ENCODE measurements at regions not wholly inside any gene's neighbourhood (a gene's known extent, or its start where the extent isn't known, plus 50 kb on each side); places are given as distances from the start of the nearest gene placed in this dataset.
"Not testable (repeated sequence)": the region's sequence is repeated elsewhere in the genome, so short reads cannot be mapped to it uniquely, and the experiment has no call there.

GRCh38 chr17:36845916-36846315, 91.4 kb upstream of the LHX1 start:
- no peaks in the 10 kb centered on the region for H3K79me2 ChIP-seq (ENCODE audit: low read depth)
- H3K4me3 Mint-ChIP-seq, result no peak overlapping the region
- peak; percentile 28 for DNase-seq (ENCODE audit: low spot score)
- H3K36me3 ChIP-seq, result no peaks in the 10 kb centered on the region
- H3K4me3 ChIP-seq, result no peak overlapping the region
- TF ChIP-seq CTCF (IDR thresholded peaks at IDR 0.05) (no peak), EZH2phosphoT487 (IDR thresholded peaks at IDR 0.05) (no peak), EZH2 (IDR thresholded peaks at IDR 0.05) (no peak)
- no peaks in the 10 kb centered on the region for H3K36me3 Mint-ChIP-seq
- H3K9me3 ChIP-seq (ENCODE audit: low read depth), result no peaks in the 10 kb centered on the region
- no peak overlapping the region for H3K27ac ChIP-seq
- no peaks in the 10 kb centered on the region for H3F3A ChIP-seq (ENCODE audit: low read depth)
- H3K4me1 ChIP-seq, result peaks cover 13% of the 10 kb centered on the region
- H3K4me2 ChIP-seq, result peak overlapping the region; percentile 14
- peaks cover 17% of the 10 kb centered on the region for H3K27me3 Mint-ChIP-seq (ENCODE audit: insufficient read depth, low read depth)
- H4K20me1 ChIP-seq (ENCODE audit: low read depth), result no peaks in the 10 kb centered on the region
- H3K4me1 Mint-ChIP-seq, result peaks cover 28% of the 10 kb centered on the region
- peaks cover 3% of the 10 kb centered on the region for H3K9me3 Mint-ChIP-seq
- H3K9ac ChIP-seq, result no peak overlapping the region
- no peak overlapping the region for H3K27ac Mint-ChIP-seq
- H3K27me3 ChIP-seq, result peaks cover 5% of the 10 kb centered on the region
- H2AFZ ChIP-seq (replicated peaks), result peak overlapping the region; percentile 42

GRCh38 chr17:36846410-36847292, 90.6 kb upstream of the LHX1 start:
- Mint-ChIP-seq H3K4me3 (peak overlapping the region; percentile 5), H3K27me3 (ENCODE audit: insufficient read depth, low read depth) (peaks cover 14% of the 10 kb centered on the region), H3K27ac (no peak overlapping the region), H3K9me3 (peaks cover 3% of the 10 kb centered on the region), H3K4me1 (peaks cover 28% of the 10 kb centered on the region), H3K36me3 (no peaks in the 10 kb centered on the region)
- H4K20me1 ChIP-seq (ENCODE audit: low read depth), result no peaks in the 10 kb centered on the region
- no peaks in the 10 kb centered on the region for H3K9me3 ChIP-seq (ENCODE audit: low read depth)
- no peak overlapping the region for H2AFZ ChIP-seq (replicated peaks)
- no peaks in the 10 kb centered on the region for H3K36me3 ChIP-seq
- no peaks in the 10 kb centered on the region for H3K79me2 ChIP-seq (ENCODE audit: low read depth)
- TF ChIP-seq CTCF (IDR thresholded peaks at IDR 0.05) (no peak), EZH2 (IDR thresholded peaks at IDR 0.05) (no peak), EZH2phosphoT487 (IDR thresholded peaks at IDR 0.05) (no peak)
- peaks cover 5% of the 10 kb centered on the region for H3K27me3 ChIP-seq
- no peak overlapping the region for H3K9ac ChIP-seq
- no peak overlapping the region for H3K4me3 ChIP-seq
- no peak overlapping the region for H3K4me2 ChIP-seq
- no peak overlapping the region for H3K27ac ChIP-seq
- no peaks in the 10 kb centered on the region for H3F3A ChIP-seq (ENCODE audit: low read depth)
- no peak for DNase-seq (ENCODE audit: low spot score)
- peaks cover 13% of the 10 kb centered on the region for H3K4me1 ChIP-seq

- Histone ChIP-seq H3K4me3 (no peak overlapping the region), H3K4me1 (peaks cover 13% of the 10 kb centered on the region), H2AFZ (replicated peaks) (no peak overlapping the region), H4K20me1 (ENCODE audit: low read depth) (no peaks in the 10 kb centered on the region), H3K36me3 (no peaks in the 10 kb centered on the region), H3K4me2 (no peak overlapping the region), H3K27me3 (peaks cover 5% of the 10 kb centered on the region), H3K27ac (no peak overlapping the region), H3K9me3 (ENCODE audit: low read depth) (no peaks in the 10 kb centered on the region), H3F3A (ENCODE audit: low read depth) (no peaks in the 10 kb centered on the region), H3K79me2 (ENCODE audit: low read depth) (no peaks in the 10 kb centered on the region), H3K9ac (no peak overlapping the region)
- TF ChIP-seq EZH2phosphoT487 (IDR thresholded peaks at IDR 0.05) (no peak), CTCF (IDR thresholded peaks at IDR 0.05) (no peak), EZH2 (IDR thresholded peaks at IDR 0.05) (no peak)
- Mint-ChIP-seq H3K4me1 (peaks cover 24% of the 10 kb centered on the region), H3K27me3 (ENCODE audit: insufficient read depth, low read depth) (peaks cover 22% of the 10 kb centered on the region), H3K27ac (no peak overlapping the region), H3K9me3 (no peaks in the 10 kb centered on the region), H3K4me3 (no peak overlapping the region), H3K36me3 (no peaks in the 10 kb centered on the region)
- DNase-seq (ENCODE audit: low spot score), result no peak
These were observed 89.0 kb upstream of the LHX1 start for GRCh38 chr17:36848008-36848902.

- H3K27me3 ChIP-seq; H3K36me3 ChIP-seq; H3F3A ChIP-seq (ENCODE audit: low read depth); H3K27ac Mint-ChIP-seq; H3K9ac ChIP-seq; H3K36me3 Mint-ChIP-seq; H3K4me2 ChIP-seq; H3K27ac ChIP-seq; H3K9me3 ChIP-seq (ENCODE audit: low read depth); H3K4me3 ChIP-seq; DNase-seq (ENCODE audit: low spot score); H3K79me2 ChIP-seq (ENCODE audit: low read depth); H4K20me1 ChIP-seq (ENCODE audit: low read depth); H2AFZ ChIP-seq (replicated peaks); H3K9me3 Mint-ChIP-seq; H3K4me3 Mint-ChIP-seq: not testable (repeated sequence)
- Mint-ChIP-seq H3K4me1 (peaks cover 24% of the 10 kb centered on the region), H3K27me3 (ENCODE audit: insufficient read depth, low read depth) (peaks cover 19% of the 10 kb centered on the region)
- peaks cover 13% of the 10 kb centered on the region for H3K4me1 ChIP-seq
These were observed 88.3 kb upstream of the LHX1 start for GRCh38 chr17:36849020-36849419.

Measured in neural progenitor cell (in vitro differentiated cells).